Activated CD8-positive, alpha-beta T cell treated with anti-CD3 and anti-CD28 coated beads, Interleukin-2, amount 10 ng/mL, durations not matched to agents 7 days and 5 days (primary cell): ENCODE measurements at regions not wholly inside any gene's neighbourhood (a gene's known extent, or its start where the extent isn't known, plus 50 kb on each side); places are given as distances from the start of the nearest gene placed in this dataset.

ENCODE experiments used
- ATAC-seq: fragments of 150-1000 bp; cut with Tn5 transposase; one replicate; pipeline ENCODE4 v1.10.0; 2021; ENCODE audit warnings: moderate library complexity
- CTCF ChIA-PET: fragments of 350-600 bp; sonication (Branson Sonifier 250); formaldehyde crosslinking; loops from one replicate; lab custom pipeline; 2021; ENCODE audit warnings: antibody characterized with exemption; lab: Charles Lee
- POLR2A ChIA-PET: fragments of 350-600 bp; sonication (Branson Sonifier 250); formaldehyde crosslinking; loops from one replicate; lab custom pipeline; 2021; ENCODE audit warnings: antibody characterized with exemption; lab: Charles Lee
- DNase-seq: peaks from one replicate; pipeline ENCODE4 v3.0.0-alpha.2; 2020
- H3K27ac Mint-ChIP-seq: one replicate; pipeline ENCODE4 v1.8.0; 2021; ENCODE audit warnings: mild to moderate bottlenecking, mixed read lengths
- H3K27me3 Mint-ChIP-seq: one replicate; pipeline ENCODE4 v1.8.0; 2021; ENCODE audit warnings: low read depth, mixed read lengths
- H3K36me3 Mint-ChIP-seq: one replicate; pipeline ENCODE4 v1.8.0; 2021; ENCODE audit warnings: low read depth, mixed read lengths
- H3K4me1 Mint-ChIP-seq: one replicate; pipeline ENCODE4 v1.8.0; 2021; ENCODE audit warnings: low read depth, mixed read lengths
- H3K4me3 Mint-ChIP-seq: one replicate; pipeline ENCODE4 v1.8.0; 2021; ENCODE audit warnings: mild to moderate bottlenecking, mixed read lengths
- H3K9me3 Mint-ChIP-seq: one replicate; pipeline ENCODE4 v1.8.0; 2022; ENCODE audit warnings: mixed read lengths; ENCODE audit not compliant: insufficient read depth

- Mint-ChIP-seq H3K9me3 (no peaks in the 10 kb centered on the region), H3K36me3 (no peaks in the 10 kb centered on the region), H3K27me3 (no peaks in the 10 kb centered on the region), H3K27ac (no peak overlapping the region), H3K4me1 (no peaks in the 10 kb centered on the region), H3K4me3 (no peak overlapping the region)
- no peak for ATAC-seq
- DNase-seq, result no peak
- CTCF ChIA-PET, result no interaction called here
- POLR2A ChIA-PET, result no interaction called here
Measured at GRCh38 chr20:19022791-19023448, 189.5 kb upstream of the SLC24A3 start.

GRCh38 chr20:19024296-19025035, 188.0 kb upstream of the SLC24A3 start:
- no peak overlapping the region for H3K27ac Mint-ChIP-seq
- ATAC-seq (no peak), DNase-seq (no peak)
- no peaks in the 10 kb centered on the region for H3K36me3 Mint-ChIP-seq
- no peaks in the 10 kb centered on the region for H3K27me3 Mint-ChIP-seq
- H3K4me3 Mint-ChIP-seq, result no peak overlapping the region
- no peaks in the 10 kb centered on the region for H3K4me1 Mint-ChIP-seq
- CTCF ChIA-PET, result no interaction called here
- no peaks in the 10 kb centered on the region for H3K9me3 Mint-ChIP-seq
- POLR2A ChIA-PET, result no interaction called here

GRCh38 chr20:19025430-19026120, 186.9 kb upstream of the SLC24A3 start:
- ChIA-PET CTCF (no interaction called here), POLR2A (no interaction called here)
- Mint-ChIP-seq H3K36me3 (no peaks in the 10 kb centered on the region), H3K4me1 (no peaks in the 10 kb centered on the region), H3K9me3 (peaks cover 3% of the 10 kb centered on the region), H3K27me3 (no peaks in the 10 kb centered on the region), H3K27ac (no peak overlapping the region), H3K4me3 (no peak overlapping the region)
- no peak for ATAC-seq
- DNase-seq, result no peak

DNA sequence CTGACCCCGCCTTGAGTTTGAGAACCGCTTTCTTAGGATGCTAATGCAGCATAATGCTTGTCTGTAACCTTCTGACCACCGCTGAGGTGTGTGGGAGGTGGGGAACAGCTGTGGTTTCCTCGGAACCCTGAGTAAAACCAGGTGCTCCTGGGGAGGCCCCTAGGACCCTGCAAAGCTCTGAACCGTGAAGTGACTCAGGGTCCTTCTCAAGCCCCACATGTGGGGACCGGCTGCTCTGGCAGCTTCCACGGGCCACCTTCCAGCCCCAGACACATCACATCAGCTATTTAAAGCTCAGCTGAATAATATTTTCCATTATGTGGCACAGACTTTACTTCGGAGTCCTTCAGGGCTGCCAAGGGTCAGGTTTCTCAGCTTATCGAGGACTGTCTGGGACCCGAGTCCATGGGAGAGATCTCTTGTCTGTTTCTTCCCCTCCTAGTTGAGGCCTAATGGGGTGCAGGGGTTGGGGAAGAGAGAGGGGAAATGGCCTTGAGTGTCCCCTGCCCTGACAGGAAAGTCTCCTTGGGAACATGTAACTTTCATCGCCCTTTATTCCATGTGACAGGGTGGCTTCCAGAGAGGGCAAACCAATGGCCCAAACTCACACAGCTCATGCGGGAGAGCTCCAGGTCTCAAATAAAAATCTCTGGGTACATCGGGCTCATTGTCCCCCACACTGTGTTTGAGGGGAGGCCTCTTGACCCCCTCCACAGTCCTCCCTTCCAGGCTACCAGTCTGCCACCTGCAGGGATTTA, 186.1 kb upstream of the SLC24A3 start:
- Mint-ChIP-seq H3K4me3 (no peak overlapping the region), H3K4me1 (no peaks in the 10 kb centered on the region)
- no peak for DNase-seq

GRCh38 chr20:19026901-19027644, 185.4 kb upstream of the SLC24A3 start:
- Mint-ChIP-seq H3K36me3 (no peaks in the 10 kb centered on the region), H3K4me1 (no peaks in the 10 kb centered on the region), H3K27me3 (no peaks in the 10 kb centered on the region), H3K27ac (no peak overlapping the region), H3K4me3 (no peak overlapping the region), H3K9me3 (peaks cover 3% of the 10 kb centered on the region)
- DNase-seq (no peak), ATAC-seq (no peak)
- ChIA-PET CTCF (no interaction called here), POLR2A (no interaction called here)

More for the DNA sequence above, 186.1 kb upstream of the SLC24A3 start:
- Mint-ChIP-seq H3K27ac (no peak overlapping the region), H3K36me3 (no peaks in the 10 kb centered on the region), H3K9me3 (peaks cover 3% of the 10 kb centered on the region), H3K27me3 (no peaks in the 10 kb centered on the region)
- ChIA-PET CTCF (no interaction called here), POLR2A (no interaction called here)
- no peak for ATAC-seq

DNA sequence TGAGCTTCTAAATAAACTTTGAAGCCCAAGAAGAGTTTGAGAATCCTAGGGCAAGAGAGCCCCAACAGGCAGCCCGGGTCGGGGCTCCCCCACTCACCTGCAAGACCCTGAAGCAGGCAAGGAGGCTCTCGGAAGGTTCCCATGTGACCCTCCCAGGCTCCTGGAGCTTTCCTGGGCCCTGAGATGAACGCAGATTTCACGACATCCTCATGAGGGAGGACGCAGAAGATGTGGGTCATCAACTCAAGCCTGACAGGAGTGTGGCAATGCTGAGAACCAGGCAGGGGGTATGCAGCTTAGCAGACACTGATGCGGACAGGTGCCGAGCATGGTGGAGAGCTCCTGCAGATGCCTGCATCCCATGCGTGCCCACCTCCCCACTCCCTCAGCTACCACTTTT, 184.5 kb upstream of the SLC24A3 start:
- ChIA-PET POLR2A (no interaction called here), CTCF (no interaction called here)
- H3K27ac Mint-ChIP-seq, result no peak overlapping the region
- H3K4me3 Mint-ChIP-seq, result no peak overlapping the region
- H3K9me3 Mint-ChIP-seq, result peaks cover 3% of the 10 kb centered on the region
- DNase-seq (no peak), ATAC-seq (no peak)
- H3K27me3 Mint-ChIP-seq, result no peaks in the 10 kb centered on the region
- no peaks in the 10 kb centered on the region for H3K36me3 Mint-ChIP-seq
- no peaks in the 10 kb centered on the region for H3K4me1 Mint-ChIP-seq

- ChIA-PET POLR2A (no interaction called here), CTCF (no interaction called here)
- DNase-seq, result no peak
- no peak overlapping the region for H3K4me3 Mint-ChIP-seq
- H3K9me3 Mint-ChIP-seq, result no peaks in the 10 kb centered on the region
- ATAC-seq, result no peak
- no peaks in the 10 kb centered on the region for H3K27me3 Mint-ChIP-seq
- H3K36me3 Mint-ChIP-seq, result no peaks in the 10 kb centered on the region
- no peaks in the 10 kb centered on the region for H3K4me1 Mint-ChIP-seq
- no peak overlapping the region for H3K27ac Mint-ChIP-seq
Measured at GRCh38 chr20:19041787-19042186, 170.7 kb upstream of the SLC24A3 start.

DNA sequence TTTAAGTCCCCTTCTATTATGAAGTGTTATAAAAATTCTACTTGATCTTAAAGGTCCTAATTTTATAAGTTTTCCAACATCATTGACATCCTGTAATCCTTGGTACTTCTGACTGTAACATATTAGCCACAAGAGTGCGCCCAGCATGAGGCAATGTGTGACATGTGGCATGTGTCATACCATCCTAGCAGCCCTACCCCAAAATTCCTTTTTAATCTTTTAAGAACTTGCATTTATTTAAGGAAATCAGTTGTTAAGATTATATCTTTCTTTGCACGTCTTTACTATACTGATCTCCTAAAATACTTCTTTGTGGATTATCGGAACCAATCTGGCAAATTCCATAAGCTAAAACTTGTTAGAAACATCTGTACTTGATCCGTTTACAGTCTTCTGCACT, 167.1 kb upstream of the SLC24A3 start:
- ATAC-seq (no peak), DNase-seq (no peak)
- ChIA-PET CTCF (no interaction called here), POLR2A (interaction anchor here (0.6 kb wide), 1 partner anchor 408 kb away, joined by 3 read pairs; no protein-coding TSS in a partner anchor)
- Mint-ChIP-seq H3K27me3 (no peaks in the 10 kb centered on the region), H3K27ac (no peak overlapping the region), H3K4me1 (peaks cover 3% of the 10 kb centered on the region), H3K9me3 (no peaks in the 10 kb centered on the region), H3K36me3 (no peaks in the 10 kb centered on the region), H3K4me3 (no peak overlapping the region)

DNA sequence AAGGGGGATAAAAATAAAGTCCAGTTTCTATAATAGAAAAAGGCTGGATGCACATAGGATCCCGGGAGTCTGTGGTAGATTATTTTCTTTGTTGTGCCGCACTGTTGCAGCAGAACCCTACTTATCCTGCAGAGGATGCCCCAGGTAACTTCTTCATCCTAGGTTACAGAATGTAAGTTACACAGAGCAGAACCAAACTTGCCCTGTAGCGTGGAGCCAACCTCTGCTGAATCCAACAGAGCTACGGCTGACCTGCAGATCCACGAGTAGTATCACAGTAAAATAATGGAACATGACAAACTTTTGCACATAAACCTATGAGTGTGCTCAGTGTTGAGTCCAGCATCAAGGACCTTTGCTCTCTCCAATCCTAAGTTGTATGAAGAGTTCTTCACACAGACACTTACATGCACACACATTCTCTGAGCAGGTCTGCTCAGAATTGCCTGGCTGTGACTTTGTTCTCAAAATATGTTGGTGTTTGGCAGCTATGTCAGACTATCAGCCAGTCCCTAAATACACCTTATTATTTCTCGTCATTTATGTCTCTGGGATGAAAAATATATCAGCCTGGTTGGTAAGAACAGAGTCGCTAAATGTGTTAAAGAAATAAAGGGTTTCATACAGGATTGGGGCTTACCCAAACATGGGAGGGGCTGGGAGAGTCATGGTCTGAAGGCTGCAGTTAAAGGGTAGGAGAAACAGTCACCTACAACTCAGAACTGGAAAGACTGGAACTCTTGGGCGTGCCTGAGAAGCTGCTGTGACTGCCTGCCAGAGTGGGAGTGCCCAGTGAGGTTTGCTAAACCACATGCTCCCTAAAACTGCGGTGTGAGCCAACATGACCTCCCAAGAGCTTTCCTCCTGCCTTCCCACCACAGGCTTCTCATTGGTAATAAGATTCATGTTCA, 165.1 kb upstream of the SLC24A3 start:
- ChIA-PET CTCF (no interaction called here), POLR2A (no interaction called here)
- H3K27ac Mint-ChIP-seq, result no peak overlapping the region
- H3K36me3 Mint-ChIP-seq, result no peaks in the 10 kb centered on the region
- ATAC-seq (no peak), DNase-seq (no peak)
- no peaks in the 10 kb centered on the region for H3K9me3 Mint-ChIP-seq
- H3K27me3 Mint-ChIP-seq, result no peaks in the 10 kb centered on the region
- no peak overlapping the region for H3K4me3 Mint-ChIP-seq
- peaks cover 3% of the 10 kb centered on the region for H3K4me1 Mint-ChIP-seq

- Mint-ChIP-seq H3K4me1 (peaks cover 3% of the 10 kb centered on the region), H3K27me3 (no peaks in the 10 kb centered on the region), H3K36me3 (no peaks in the 10 kb centered on the region), H3K4me3 (no peak overlapping the region), H3K9me3 (no peaks in the 10 kb centered on the region), H3K27ac (no peak overlapping the region)
- ATAC-seq (no peak), DNase-seq (no peak)
- POLR2A ChIA-PET, result no interaction called here
- CTCF ChIA-PET, result no interaction called here
Measured at GRCh38 chr20:19047951-19048296, 164.5 kb upstream of the SLC24A3 start.
